HepG2 (cell line): ENCODE measurements at regions not wholly inside any gene's neighbourhood (a gene's known extent, or its start where the extent isn't known, plus 50 kb on each side); places are given as distances from the start of the nearest gene placed in this dataset.

Experiments used
- ATAC-seq: fragments of 200-7000 bp; cut with Tn5 transposase; 3 replicates; pipeline ENCODE4 v1.9.1; 2020; ENCODE audit warnings: mild to moderate bottlenecking, moderate library complexity
- BruUV-seq: library from RNA; stranded (reverse); fragments of 400-500 nt; replicated peaks from 2 replicates; lab custom pipeline; 2021; lab: Mats Ljungman, UMichigan
- CTCF ChIA-PET: fragments of 300-600 bp; formaldehyde crosslinking; extraction: SDS; loops from one replicate; lab custom pipeline; 2021; ENCODE audit warnings: low total read pairs, inconsistent platforms, low intra/inter-chr PET ratio; lab: Yijun Ruan, JAX
- POLR2A ChIA-PET: fragments of 350-600 bp; sonication (Branson Sonifier 250); formaldehyde crosslinking; loops from one replicate; lab custom pipeline; 2020; ENCODE audit warnings: antibody characterized with exemption, inconsistent platforms; lab: Yijun Ruan, JAX
- DNase-seq: peaks from one replicate; pipeline ENCODE4 v3.0.0-alpha.2; 2015; ENCODE audit warnings: low spot score
- FAIRE-seq: peaks from 3 replicates; lab custom pipeline; 2011; peaks lifted over from hg19 to GRCh38; lab: Jason Lieb, UNC
- H2AFZ ChIP-seq: one replicate; pipeline ENCODE4 v1.6.1; 2011; ENCODE audit warnings: low read length, inconsistent platforms
- H3K27ac ChIP-seq: fragments of 300-600 bp; 3 replicates; pipeline ENCODE4 v1.8.0; 2011; ENCODE audit warnings: mixed run types, mild to moderate bottlenecking, mixed read lengths, low read length, inconsistent platforms; ENCODE audit not compliant: insufficient read depth; ENCODE audit errors: extremely low read length
- H3K27me3 ChIP-seq, 2 experiments: fragments of 200-600 bp in 1 of 2; 2 replicates in 1 of 2; 3 replicates in 1 of 2; pipeline versions ENCODE4 v1.6.0 to v1.8.0; 2011; ENCODE audit warnings: low read length in 2 of 2, mild to moderate bottlenecking in 2 of 2, moderate library complexity in 2 of 2, inconsistent platforms in 1 of 2; ENCODE audit not compliant: insufficient read depth in 2 of 2, control insufficient read depth in 1 of 2
- H3K36me3 ChIP-seq, 2 experiments: fragments of 200-600 bp in 1 of 2; replicated peaks in 1 of 2; 2 replicates in 1 of 2; 3 replicates in 1 of 2; pipeline versions ENCODE4 v1.5.1 to v1.8.0; 2011; ENCODE audit warnings: low read length in 2 of 2, inconsistent platforms in 1 of 2; ENCODE audit not compliant: insufficient read depth in 2 of 2, control insufficient read depth in 1 of 2
- H3K4me1 ChIP-seq: 2 replicates; pipeline ENCODE4 v1.5.1; 2012; ENCODE audit warnings: low read length, inconsistent platforms; ENCODE audit not compliant: insufficient read depth
- H3K4me2 ChIP-seq: 2 replicates; pipeline ENCODE4 v1.6.0; 2011; ENCODE audit warnings: low read depth, low read length, inconsistent platforms
- H3K4me3 ChIP-seq, 3 experiments: fragments of 200-600 bp in 1 of 3; sonication (generic), shearing (Covaris generic) in 1 of 3; replicated peaks in 1 of 3; 2 replicates each; pipeline ENCODE4 v1.5.1; 2011 to 2016; ENCODE audit warnings: low read length in 3 of 3, inconsistent platforms in 2 of 3, low read depth in 2 of 3, mild to moderate bottlenecking in 2 of 3, control low read depth in 1 of 3, mixed read lengths in 1 of 3; ENCODE audit not compliant: insufficient read depth in 1 of 3
- H3K79me2 ChIP-seq: one replicate; pipeline ENCODE4 v1.6.1; 2011; ENCODE audit warnings: low read length, inconsistent platforms; ENCODE audit not compliant: insufficient read depth
- H3K9ac ChIP-seq: 2 replicates; pipeline ENCODE4 v1.6.0; 2011; ENCODE audit warnings: mild to moderate bottlenecking, low read depth, low read length, inconsistent platforms; ENCODE audit not compliant: insufficient read depth
- H3K9me3 ChIP-seq: 2 replicates; pipeline ENCODE4 v1.5.1; 2012; ENCODE audit warnings: mild to moderate bottlenecking, low read length
- H4K20me1 ChIP-seq: 2 replicates; pipeline ENCODE4 v1.6.0; 2011; ENCODE audit warnings: inconsistent platforms, mild to moderate bottlenecking, low read length, moderate library complexity; ENCODE audit not compliant: insufficient read depth
- AHDC1 ChIP-seq: sonication (generic); formaldehyde crosslinking; IDR thresholded peaks from 2 replicates; pipeline ENCODE4 v1.5.1; 2020; ENCODE audit warnings: mild to moderate bottlenecking, missing genetic modification reagents, borderline replicate concordance
- BRCA1 ChIP-seq: sonication (generic); formaldehyde crosslinking; IDR thresholded peaks from 2 replicates; pipeline ENCODE4 v1.4.0; 2020; ENCODE audit warnings: missing genetic modification reagents
- HDAC1 ChIP-seq: sonication (generic); formaldehyde crosslinking; IDR thresholded peaks from 2 replicates; pipeline ENCODE4 v1.5.1; 2020; ENCODE audit warnings: mild to moderate bottlenecking, missing genetic modification reagents
- KMT2A ChIP-seq: sonication (generic); formaldehyde crosslinking; IDR thresholded peaks from 2 replicates; pipeline ENCODE4 v1.4.0; 2020; ENCODE audit warnings: missing genetic modification reagents
- NCOA1 ChIP-seq: sonication (generic); formaldehyde crosslinking; IDR thresholded peaks from 2 replicates; pipeline ENCODE4 v1.9.0; 2021; ENCODE audit warnings: missing genetic modification reagents
- NFKB2 ChIP-seq: sonication (generic); formaldehyde crosslinking; IDR thresholded peaks from 2 replicates; pipeline ENCODE4 v1.4.0; 2020; ENCODE audit warnings: missing genetic modification reagents, borderline replicate concordance
- RBAK ChIP-seq: sonication (generic); formaldehyde crosslinking; IDR thresholded peaks from 2 replicates; pipeline ENCODE4 v1.5.1; 2020; ENCODE audit warnings: mild to moderate bottlenecking, missing genetic modification reagents
- RFX3 ChIP-seq: IDR thresholded peaks from 2 replicates; pipeline ENCODE4 v1.6.1; 2016; ENCODE audit warnings: missing biosample characterization, missing genetic modification reagents
- ZBED4 ChIP-seq: sonication (generic); formaldehyde crosslinking; IDR thresholded peaks from 2 replicates; pipeline ENCODE4 v1.4.0; 2020; ENCODE audit warnings: missing genetic modification reagents, borderline replicate concordance
- ZNF770 ChIP-seq: sonication (generic); formaldehyde crosslinking; IDR thresholded peaks from 2 replicates; pipeline ENCODE4 v1.5.0; 2020; ENCODE audit warnings: mild to moderate bottlenecking, missing genetic modification reagents
- in situ Hi-C: cut with HindIII; loops from 2 replicates; pipeline ENCODE4 v1.10.0; 2017; ENCODE audit warnings: low pct_unique_long_range_greater_than_20kb; ENCODE audit not compliant: extremely low pct_ligation_motif_present
- intact Hi-C: fragments of 100-400 bp; cut with micrococcal nuclease; formaldehyde crosslinking; loops from one replicate; pipeline ENCODE4 v1.10.0; 2022; ENCODE audit not compliant: unreplicated experiment
- TF ChIP-seq, protein P1 (sequence below): sonication (generic); formaldehyde crosslinking; IDR thresholded peaks from 2 replicates; pipeline ENCODE4 v1.5.1; 2020; ENCODE audit warnings: mild to moderate bottlenecking, missing genetic modification reagents, borderline replicate concordance

DNA sequence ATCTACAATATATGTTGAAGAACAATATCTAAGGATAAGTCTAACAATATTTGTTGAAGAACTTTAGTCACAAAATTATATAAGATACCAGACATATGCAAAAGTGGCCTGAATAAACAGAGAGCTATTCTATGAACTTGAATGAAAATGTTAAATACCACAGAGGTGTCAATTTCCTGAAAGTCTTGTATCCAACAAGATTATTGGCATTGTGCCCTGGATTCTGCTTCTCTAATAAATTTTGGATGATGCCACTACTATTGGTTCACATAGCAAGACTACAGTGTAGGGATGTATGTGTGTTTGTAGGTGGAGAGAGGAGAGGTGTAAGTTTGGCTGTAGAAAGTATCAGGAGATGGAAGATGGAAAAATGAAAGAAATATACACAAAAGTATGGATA, 731.8 kb upstream of the RGMB start:
- Histone ChIP-seq H2AFZ (no peak overlapping the region), H3K27ac (no peak overlapping the region), H3K4me3 (no peak overlapping the region), H3K9me3 (no peaks in the 10 kb centered on the region), H3K27me3 (no peaks in the 10 kb centered on the region; a peak in 1 of 5 replicates), H3K9ac (no peak overlapping the region), H3K36me3 (no peaks in the 10 kb centered on the region), H4K20me1 (no peaks in the 10 kb centered on the region), H3K4me2 (no peak overlapping the region), H3K79me2 (no peaks in the 10 kb centered on the region), H3K4me1 (no peaks in the 10 kb centered on the region)
- in situ Hi-C loops (no loop called here), intact Hi-C loops (no loop called here)
- DNase-seq = no peak
- ChIA-PET CTCF (no interaction called here), POLR2A (no interaction called here)
- BruUV-seq = no TSS peak
- no peak for ATAC-seq
- FAIRE-seq = no peak
- TF ChIP-seq ZBED4 (no peak), NFKB2 (CRISPR knock-in tag) (no peak), BRCA1 (CRISPR knock-in tag) (no peak), RFX3 (no peak), ZNF770 (CRISPR knock-in tag) (no peak), NCOA1 (CRISPR knock-in tag) (no peak), AHDC1 (CRISPR knock-in tag) (no peak), RBAK (no peak), HDAC1 (no peak), KMT2A (CRISPR knock-in tag) (no peak)
- TF ChIP-seq, protein P1, sequence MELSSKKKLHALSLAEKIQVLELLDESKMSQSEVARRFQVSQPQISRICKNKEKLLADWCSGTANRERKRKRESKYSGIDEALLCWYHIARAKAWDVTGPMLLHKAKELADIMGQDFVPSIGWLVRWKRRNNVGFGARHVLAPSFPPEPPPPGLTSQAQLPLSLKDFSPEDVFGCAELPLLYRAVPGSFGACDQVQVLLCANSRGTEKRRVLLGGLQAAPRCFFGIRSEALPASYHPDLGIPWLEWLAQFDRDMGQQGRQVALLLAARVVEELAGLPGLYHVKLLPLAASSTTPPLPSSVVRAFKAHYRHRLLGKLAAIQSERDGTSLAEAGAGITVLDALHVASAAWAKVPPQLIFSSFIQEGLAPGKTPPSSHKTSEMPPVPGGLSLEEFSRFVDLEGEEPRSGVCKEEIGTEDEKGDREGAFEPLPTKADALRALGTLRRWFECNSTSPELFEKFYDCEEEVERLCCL (CRISPR knock-in tag) = no peak
